22Rv1 (cell line): ENCODE measurements at regions not wholly inside any gene's neighbourhood (a gene's known extent, or its start where the extent isn't known, plus 50 kb on each side); places are given as distances from the start of the nearest gene placed in this dataset.

Experiments used
- CTCF ChIP-seq: fragments of 450-650 bp; IDR thresholded peaks from 2 replicates; pipeline ENCODE4 v1.5.1; 2017; ENCODE audit warnings: mild to moderate bottlenecking
- ZFX ChIP-seq: fragments of 450-650 bp; IDR thresholded peaks from 2 replicates; pipeline ENCODE4 v1.6.1; 2017; ENCODE audit warnings: antibody characterized with exemption, borderline replicate concordance

GRCh38 chr3:177451301-177451750 lies 254.0 kb upstream of the TBL1XR1 start:
- TF ChIP-seq CTCF (no peak), ZFX (no peak)
